ENCODE measurements at regions not wholly inside any gene's neighbourhood (a gene's known extent, or its start where the extent isn't known, plus 50 kb on each side); places are given as distances from the start of the nearest gene placed in this dataset.
"Not testable (repeated sequence)": the region's sequence is repeated elsewhere in the genome, so short reads cannot be mapped to it uniquely, and the experiment has no call there.

DNA sequence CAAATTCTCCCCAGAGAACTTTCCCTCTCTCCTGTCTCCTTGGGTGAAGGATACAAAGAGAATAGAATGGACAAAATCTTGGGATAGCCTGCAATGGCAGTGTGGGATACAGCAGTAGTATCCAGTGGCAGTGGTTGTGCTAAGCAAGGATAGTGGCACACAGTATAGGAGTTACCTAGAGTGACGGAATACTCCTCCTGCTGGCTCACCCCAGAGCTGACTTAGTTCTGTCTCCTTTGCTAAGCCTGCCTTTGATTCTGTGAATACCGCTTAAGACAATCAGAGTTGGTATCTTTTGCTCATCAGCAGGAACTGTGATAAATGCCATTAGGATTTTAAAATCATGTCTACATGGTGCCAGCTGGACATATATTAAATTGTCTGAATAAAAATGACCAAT, 404.3 kb downstream of the JRKL start:
- no peak for DNase-seq

DNA sequence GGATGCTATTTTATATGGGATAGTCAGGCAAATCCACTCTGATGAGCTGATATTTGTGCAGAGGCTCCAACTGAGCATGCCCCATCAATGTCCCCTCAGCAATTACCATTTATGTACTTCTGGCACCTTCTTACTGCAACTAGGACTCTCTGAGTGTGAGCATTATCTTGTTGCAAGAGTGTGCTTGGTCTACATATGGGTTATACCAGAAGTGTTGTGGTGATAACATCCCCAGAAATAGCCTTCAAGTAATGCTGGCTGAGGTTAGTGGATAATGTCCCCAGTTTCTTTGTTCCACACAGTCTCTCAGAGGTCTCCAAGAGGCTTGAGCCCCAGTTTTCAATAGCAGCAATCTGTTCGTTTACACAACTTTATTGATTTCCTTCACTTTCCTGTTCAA, 408.6 kb downstream of the JRKL start:
- no peak for DNase-seq

- DNase-seq, result no peak
Observed at GRCh38 chr11:96815236-96815635, 425.4 kb downstream of the JRKL start.

GRCh38 chr11:96817482-96818399, 427.9 kb downstream of the JRKL start:
- DNase-seq, result no peak

DNA sequence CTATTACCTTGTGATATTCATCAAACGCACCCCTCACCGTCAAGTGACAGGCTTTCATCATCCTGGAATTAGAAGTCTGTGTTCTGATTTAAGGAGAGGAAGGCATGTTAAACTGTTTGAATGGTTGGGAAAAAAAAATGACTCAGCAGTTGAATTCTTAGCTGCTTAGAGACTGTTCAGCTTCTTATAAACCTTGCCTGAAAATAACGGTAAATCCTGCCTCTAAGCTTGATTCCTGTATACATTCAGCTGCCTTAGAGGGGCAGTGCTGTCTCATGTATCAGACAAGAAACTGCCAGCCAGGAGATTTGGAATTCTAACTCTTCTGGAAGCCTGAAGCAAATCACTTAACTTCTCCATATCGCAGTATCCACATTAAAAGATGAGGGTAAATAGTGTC, 437.4 kb downstream of the JRKL start:
- DNase-seq, result peak; percentile 43

DNA sequence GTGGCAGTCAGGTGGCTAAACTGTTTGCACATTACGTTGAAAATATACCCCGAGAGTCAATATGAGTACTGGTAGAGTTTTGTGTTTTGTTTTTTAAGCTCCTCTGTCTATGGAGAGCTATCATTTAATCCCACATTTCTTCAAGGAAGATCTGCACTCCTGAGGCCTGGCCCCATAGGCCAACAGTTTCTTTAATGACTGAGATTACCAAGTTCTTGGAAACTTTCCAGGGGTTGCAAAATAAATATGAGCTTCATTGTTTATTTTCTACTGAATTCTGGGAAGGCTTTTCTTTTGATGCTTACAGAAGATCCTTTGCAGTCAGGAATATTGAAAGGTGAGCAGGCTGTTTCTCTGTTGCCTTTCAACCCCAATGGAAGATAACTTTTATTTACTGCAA, 452.0 kb downstream of the JRKL start:
- no peak for DNase-seq

- no peak for DNase-seq
Observed at GRCh38 chr11:96842731-96843130, 452.9 kb downstream of the JRKL start.

GRCh38 chr11:96854425-96854824, 464.6 kb downstream of the JRKL start:
- DNase-seq, result no peak

GRCh38 chr11:96861722-96862121, 471.9 kb downstream of the JRKL start:
- not testable (repeated sequence) for DNase-seq

GRCh38 chr11:96863520-96863919, 473.7 kb downstream of the JRKL start:
- DNase-seq, result no peak

DNA sequence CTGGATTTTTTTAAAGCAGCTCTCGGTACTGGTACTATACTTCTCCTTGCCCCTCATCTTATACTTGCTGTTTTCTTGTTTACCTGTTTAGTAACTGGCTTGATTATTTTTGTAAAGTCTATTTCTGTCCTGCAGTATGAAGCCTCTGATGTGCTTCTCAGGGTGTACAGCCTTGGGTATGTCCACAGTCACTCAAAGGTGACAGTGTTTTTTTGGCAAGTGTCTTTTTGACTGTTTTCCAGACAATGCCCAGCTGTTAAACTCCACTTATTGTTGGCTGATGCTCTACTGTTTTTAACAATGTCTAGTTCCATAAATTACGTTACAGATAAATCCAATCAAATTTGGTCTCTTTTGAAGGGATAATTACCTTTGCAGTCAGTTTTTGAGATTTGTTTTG, 475.2 kb downstream of the JRKL start:
- no peak for DNase-seq

GRCh38 chr11:96869207-96869606, 479.4 kb downstream of the JRKL start:
- no peak for DNase-seq

DNA sequence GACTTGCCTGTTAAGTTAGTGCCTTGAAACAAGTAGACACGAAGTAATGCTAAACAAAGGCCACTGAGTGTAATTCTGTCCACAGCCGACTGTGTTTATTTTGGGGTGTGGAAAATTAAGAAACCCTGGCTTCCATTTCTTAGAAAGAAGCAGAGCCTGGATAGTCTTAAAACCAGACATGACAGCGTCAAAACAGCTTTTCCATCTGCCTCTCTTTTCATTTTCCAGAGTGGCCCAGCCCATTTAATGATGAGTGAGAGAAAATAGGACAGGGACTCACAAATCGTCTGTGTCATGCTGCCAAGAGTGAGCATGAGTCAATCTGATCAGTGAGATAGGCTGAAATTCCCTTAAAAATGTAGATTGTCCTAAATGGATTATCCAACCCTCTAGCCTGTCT, 485.9 kb downstream of the JRKL start:
- DNase-seq, result no peak

- no peak for DNase-seq
Observed at GRCh38 chr11:96878299-96879051, 488.7 kb downstream of the JRKL start.

- DNase-seq, result not testable (repeated sequence)
Observed at GRCh38 chr11:96882622-96883021, 492.8 kb downstream of the JRKL start.

GRCh38 chr11:96885405-96885804, 495.6 kb downstream of the JRKL start:
- DNase-seq, result no peak

DNA sequence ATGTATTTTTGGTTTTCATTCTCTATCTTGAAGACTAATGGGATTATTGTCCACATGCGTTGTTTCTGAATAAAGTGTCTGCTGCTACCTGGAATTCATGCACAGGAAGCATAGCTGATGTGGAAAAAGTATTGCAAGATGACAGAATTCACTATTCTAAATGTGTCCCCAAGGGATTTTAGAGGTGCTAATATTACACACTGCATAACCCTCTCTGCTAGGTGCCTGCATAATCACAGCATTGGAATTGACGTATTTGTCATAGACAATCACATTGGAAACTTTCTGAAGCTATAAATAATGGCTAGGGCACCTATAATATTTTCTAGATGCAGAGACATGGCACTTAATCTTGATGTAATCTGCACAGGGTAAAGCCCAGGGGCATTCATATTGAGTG, 496.1 kb downstream of the JRKL start:
- no peak for DNase-seq

- DNase-seq, result no peak
Observed at GRCh38 chr11:96893988-96894387, 504.2 kb downstream of the JRKL start.

DNA sequence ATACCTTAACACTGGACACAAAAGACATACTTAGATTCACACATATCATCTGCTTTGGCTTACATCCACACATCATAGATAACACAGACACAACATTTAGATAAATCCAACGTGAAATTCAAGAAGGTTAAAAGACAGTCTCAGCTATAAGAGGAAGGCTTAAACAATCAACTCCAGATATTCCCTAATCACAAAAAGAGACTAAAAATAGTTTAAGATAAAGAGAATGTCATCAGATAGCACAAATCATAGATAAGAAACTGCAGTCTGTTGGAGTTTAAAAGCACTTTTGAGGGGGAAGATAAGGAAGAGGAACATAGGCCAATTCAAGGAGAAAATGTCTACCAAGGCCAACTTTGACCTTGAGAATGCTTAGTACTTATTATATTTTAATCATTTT, 504.8 kb downstream of the JRKL start:
- DNase-seq, result no peak

DNA sequence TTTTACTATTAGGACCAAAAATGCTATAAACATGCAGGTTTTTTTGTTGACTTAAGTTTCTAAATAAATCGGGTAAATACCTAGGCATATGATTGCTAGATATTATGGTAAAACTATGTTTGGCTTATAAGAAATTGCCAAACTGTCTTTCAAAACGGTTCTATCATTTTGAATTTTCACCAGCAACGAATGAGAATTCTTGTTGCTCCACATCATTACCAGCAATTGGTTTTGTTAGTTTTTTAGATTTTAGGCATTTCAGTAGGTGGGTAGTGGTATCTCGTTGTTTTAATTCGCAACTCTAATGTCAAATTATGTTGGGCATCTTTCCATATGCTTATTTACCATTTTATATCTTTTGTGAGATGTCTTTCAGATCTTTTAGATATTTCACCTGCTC, 510.2 kb downstream of the JRKL start:
- DNase-seq, result no peak

DNA sequence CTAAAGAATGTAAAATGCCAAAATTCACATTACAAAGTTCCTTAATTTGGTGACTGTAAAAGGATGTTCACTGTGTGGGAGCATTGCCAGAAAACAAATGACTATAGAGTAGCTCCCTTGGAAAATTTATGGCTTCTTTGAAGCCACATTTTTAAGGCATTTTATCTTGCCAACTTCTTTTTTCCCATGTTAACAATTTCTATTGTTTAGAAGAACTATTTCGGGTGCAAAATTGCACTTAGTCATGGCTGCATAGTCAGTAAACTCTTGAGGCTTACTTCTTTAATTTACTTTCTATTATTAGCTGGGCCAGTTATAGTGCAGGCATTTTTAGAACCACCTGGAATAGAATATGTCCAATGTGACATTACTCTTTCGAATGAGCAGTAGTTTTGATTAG, 515.3 kb downstream of the JRKL start:
- no peak for DNase-seq

- no peak for DNase-seq
Observed at GRCh38 chr11:96905663-96906062, 515.9 kb downstream of the JRKL start.

GRCh38 chr11:96906476-96906875, 516.7 kb downstream of the JRKL start:
- no peak for DNase-seq

- no peak for DNase-seq
Observed at GRCh38 chr11:96925862-96926261, 536.0 kb downstream of the JRKL start.

Measured in right forelimb (tissue), 1 donor.